OCI-LY3 (cell line): ENCODE measurements at regions not wholly inside any gene's neighbourhood (a gene's known extent, or its start where the extent isn't known, plus 50 kb on each side); places are given as distances from the start of the nearest gene placed in this dataset.

ENCODE experiments used
- EZH2phosphoT487 ChIP-seq: fragments of 200-600 bp; shearing (Covaris generic); IDR thresholded peaks from 2 replicates; pipeline ENCODE4 v1.6.1; 2018; ENCODE audit warnings: antibody characterized with exemption, mixed run types, low read depth
- TF ChIP-seq, protein P1 (sequence below): fragments of 200-600, 300-600 bp; sonication (generic); IDR thresholded peaks from 2 replicates; pipeline ENCODE4 v1.5.1; 2014; ENCODE audit warnings: antibody characterized with exemption, low read length, low read depth

DNA sequence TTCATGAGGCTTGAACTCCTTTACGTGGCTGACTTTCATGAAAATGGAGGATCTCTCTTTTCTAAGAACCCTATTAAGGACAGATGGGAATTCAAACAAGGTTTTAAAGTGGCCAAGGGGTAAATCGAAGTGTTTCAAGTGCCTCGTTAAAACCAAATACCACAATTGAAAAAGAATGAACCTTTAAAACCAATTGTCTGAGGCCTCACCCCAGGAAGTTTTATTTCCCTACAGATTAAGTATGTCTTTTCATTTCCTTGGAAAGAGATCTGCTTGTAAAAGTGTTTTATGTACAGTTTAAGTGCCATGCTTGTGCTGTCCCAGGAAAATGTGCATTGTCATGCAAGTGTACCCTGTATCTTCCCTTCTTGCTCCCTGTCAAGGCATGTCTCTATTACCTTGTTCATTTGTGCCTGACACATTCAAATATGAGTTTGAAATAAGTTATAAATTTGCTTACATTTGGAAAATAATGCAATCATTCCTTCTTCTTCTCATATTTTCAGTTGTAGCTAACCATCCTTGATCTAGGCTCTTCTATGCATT, 138.7 kb downstream of the ZPLD1 start:
- TF ChIP-seq, protein P1, sequence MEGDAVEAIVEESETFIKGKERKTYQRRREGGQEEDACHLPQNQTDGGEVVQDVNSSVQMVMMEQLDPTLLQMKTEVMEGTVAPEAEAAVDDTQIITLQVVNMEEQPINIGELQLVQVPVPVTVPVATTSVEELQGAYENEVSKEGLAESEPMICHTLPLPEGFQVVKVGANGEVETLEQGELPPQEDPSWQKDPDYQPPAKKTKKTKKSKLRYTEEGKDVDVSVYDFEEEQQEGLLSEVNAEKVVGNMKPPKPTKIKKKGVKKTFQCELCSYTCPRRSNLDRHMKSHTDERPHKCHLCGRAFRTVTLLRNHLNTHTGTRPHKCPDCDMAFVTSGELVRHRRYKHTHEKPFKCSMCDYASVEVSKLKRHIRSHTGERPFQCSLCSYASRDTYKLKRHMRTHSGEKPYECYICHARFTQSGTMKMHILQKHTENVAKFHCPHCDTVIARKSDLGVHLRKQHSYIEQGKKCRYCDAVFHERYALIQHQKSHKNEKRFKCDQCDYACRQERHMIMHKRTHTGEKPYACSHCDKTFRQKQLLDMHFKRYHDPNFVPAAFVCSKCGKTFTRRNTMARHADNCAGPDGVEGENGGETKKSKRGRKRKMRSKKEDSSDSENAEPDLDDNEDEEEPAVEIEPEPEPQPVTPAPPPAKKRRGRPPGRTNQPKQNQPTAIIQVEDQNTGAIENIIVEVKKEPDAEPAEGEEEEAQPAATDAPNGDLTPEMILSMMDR: no peak
- TF ChIP-seq EZH2phosphoT487: no peak
